Right renal cortex interstitium (tissue), 3 donors: ENCODE measurements at regions not wholly inside any gene's neighbourhood (a gene's known extent, or its start where the extent isn't known, plus 50 kb on each side); places are given as distances from the start of the nearest gene placed in this dataset.

Experiments used
- DNase-seq, 3 donors: peaks; one replicate each; pipeline ENCODE4 v3.0.0-alpha.2; 2013; ENCODE audit warnings: low read depth in 3 of 3, low spot score in 2 of 3

DNA sequence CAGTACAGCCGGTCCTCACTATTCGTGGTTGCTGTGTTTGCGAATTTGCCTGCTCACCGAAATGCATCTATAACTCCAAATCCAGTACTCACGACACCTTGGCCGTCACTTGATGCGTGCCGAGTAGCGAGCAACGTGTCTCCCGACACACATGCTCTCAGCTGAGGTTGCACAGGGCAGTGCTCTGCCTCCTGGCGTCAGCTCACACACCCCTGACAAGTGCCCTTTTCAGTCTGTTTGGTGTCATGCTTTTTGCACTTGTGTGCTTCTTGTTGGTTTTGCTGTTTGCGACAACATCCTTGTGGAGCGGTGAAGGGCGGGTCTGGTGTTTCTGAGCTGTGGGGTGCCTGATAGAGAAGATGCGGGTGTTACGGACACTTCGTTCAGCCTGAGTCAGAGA, 110.4 kb upstream of the RFLNA start:
- DNase-seq: no peak

DNA sequence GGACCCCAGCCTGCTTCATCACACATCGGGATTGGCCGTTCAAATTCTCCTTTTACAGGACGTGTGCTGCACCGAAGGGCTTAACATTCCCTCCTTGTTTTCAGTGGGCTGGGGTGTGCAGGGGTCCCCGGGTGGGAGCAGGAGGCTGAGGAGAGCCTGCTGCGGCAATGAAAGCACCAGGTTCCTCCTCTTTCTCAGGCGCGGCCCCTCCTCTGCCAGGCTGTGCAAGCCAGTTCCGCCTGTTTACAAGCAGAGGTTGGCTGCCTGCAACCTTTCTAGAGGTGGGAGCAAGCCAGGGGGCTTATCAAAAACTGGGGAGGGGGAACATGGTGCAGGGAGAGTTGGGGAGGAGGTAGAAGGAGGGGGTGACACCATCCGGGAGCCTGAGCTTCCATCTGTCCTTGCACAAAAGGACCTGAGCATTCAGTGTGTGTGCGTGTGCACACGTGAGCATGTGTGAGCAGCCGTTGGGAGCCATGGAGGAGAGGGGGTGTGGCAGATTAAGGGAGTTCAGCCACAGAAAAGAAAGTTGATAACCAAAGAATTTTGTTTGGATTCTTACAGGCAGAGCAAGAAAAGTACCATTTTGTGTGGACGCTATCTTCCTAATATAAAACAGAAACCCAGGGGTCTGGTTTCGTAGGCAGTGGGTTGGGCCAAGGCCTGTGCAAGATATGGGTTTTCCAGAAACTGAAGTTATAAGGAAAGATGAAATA, 108.8 kb upstream of the RFLNA start:
- no peak for DNase-seq

DNA sequence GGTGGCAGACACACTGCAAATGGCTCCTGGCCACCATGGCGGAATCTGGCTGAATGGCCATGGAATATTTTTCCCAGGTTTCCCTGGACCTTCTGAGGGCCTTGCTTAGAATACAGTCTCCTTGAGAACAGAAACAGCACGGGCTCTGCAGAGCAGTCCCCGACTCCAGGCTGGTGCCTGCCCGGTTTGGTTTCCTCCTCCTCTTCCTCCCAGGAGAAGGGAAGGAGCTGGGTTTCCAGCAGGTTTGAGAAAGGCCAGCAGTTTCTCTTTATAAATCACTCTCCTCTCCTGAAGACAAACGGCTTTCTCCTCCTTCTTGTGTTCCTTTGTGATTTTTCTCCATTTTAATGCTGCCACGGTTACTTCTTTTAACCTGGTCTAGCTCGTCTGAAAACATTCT, 106.8 kb upstream of the RFLNA start:
- DNase-seq: no peak

DNA sequence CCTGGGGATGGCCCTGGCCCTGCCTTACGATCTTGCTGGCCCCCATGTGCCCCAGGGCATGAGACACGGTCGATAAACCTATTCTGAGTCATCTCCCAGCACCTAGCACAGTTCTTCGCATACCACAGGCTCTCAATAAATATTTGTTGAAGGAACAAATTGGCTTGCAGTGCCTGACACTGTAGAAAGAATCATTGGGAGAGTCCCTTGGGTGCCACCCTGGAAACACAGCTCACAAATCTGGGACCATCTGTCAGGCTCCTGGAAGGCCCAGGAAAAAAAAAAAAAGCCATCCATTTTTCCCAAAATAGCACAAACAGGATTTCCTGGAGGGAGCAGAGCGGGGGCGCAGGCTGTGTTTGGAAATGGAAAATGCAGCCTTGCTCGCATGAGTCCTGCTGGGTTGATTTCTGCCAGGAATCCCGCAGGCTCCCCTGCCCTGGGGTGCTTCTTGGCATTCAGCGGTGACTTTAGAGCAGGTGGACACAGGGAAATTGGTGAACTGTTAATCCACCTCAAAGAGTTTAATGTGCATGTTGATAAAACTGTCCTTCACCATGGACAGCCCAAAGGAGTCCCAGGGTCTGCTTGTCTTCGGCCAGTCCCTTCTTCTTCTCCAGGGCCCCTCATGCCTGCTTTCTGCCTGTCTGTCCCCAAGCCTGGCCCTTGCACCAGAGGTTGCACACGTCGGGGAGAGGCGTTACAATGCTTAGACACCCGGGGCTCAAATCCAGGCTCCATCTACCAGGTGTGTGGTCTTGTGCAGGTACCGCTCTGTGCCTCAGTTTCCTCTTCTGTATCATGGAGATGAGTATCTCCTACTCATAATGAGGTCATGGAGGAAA, 106.1 kb upstream of the RFLNA start:
- DNase-seq: no peak

DNA sequence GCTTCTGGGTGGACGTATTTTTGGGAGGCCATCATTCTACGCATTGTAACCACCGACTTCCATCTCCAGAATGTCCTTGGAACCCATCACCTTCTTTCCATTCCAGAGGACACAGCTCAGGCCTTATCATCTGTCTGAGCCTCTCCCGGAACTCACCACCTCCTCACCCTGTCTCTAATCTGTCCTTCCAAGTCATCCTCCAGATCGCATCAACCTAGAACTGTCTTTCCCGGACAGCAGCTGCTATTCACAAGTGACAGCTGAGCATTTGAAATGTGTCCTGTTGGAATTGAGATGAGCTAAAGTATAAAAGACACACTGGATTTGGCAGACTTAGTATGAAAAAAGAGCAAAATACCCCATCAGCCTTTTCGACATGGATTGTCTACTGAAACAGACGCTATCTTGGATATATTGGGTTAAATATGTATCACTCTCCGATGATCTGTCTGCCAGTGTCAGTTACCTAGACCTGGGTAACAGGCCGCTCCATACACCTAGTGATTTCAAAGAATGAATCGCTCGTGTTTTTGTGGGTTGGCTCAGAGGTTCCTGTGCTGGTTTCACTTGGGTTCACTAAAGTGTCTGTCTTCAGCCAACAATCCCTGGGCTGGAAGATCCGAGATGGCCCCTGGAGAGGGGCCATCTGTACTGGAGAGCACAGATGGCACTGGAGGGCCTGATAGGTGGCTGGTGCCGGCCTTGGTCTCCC, 104.4 kb upstream of the RFLNA start:
- no peak for DNase-seq

DNA sequence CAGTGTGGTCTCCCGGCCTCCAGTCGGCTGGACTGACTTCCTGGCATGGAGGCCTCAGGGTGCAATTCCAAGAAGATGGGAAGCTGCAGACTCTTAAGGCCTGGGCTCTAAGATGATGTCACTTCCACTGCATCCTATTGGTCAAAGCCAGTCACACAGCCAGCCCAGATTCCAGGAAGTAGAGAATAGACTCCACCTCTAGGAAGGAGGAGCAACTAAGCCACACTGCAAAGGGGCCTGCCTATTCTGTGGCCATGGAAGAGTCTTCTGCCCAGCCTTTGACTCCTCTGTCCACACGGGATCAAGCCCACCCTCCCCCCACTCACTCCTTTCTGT, 103.9 kb upstream of the RFLNA start:
- no peak for DNase-seq

DNA sequence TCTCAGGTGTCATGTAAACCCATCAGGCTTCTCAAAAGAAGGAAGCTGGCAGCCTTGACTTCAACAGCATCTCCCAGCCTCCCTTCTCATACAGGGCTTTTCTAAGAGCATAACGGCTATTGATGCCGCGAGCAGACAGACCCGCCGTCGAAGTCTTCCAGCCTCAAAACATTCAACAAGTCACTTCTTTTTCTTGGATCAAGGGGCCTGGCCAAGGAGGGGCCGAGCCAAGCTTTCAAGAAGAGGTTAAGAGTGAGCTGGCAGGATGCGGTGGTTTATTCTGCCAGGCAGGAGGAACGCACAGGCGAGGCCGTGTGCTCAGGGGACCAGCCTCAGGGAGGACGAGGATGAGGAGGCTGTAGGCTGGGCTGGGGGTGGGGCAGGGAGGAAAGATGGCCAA, 102.9 kb upstream of the RFLNA start:
- no peak for DNase-seq

DNA sequence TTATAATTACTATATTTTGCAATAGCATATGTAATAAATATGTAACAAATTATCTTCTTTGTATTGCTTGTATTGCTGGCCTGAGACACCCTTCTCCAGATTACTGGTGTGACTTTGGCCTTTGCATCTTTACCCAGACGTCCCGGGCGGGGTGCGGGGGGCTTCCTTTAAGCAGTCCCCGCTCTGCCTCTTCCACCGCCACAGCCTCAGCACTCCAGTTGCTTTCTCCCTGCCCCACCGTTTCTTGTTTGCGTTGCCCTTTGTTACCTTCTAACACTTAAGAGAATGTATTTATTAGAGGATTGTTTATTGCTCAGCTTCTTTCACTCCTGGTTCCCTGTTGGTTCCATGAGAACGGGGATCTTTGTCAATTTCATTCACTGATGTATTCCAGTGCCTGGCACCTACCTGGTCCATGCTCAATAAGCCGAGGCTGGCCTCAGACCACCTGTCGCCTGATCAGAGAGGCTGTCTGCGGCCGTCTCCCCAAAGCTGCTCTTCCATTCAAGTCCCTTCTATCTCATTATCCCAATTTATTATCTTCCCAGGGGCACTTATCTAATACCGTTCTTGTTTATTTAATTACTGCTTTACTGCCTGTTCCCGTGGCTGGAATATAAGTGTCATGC, 100.5 kb upstream of the RFLNA start:
- DNase-seq: no peak

DNA sequence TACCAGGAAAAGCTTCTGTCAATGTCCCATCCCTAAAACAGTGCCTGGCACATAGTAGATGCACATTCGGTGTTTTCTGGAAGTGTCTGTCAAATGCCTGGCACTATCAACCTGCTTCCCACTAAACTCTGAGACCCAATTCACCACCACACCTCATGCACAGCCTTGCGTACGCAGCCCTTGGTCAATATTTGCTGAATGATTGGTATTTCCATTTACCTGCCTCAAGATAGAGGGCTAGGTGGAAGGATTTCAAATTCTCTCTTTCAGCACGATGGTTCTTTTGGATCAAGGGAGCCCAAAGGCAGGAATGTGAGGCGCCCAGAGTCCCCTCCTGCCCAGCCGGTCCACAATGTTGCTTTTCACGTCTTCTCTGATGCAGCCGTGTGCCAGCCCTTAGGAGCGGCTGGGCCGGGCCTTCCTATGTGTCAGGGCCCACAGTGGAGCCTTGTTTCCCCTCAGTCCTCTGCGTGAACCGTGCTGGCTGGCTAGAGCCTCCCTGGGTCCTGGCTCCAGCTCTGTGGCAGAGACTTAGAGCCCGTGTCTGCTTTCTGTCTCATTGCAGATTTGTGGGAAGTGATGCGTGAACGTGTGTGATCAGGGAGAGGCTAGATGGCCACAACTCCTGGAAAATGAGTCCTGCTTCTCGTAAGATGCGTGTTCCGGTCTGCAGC, 99.9 kb upstream of the RFLNA start:
- no peak for DNase-seq

DNA sequence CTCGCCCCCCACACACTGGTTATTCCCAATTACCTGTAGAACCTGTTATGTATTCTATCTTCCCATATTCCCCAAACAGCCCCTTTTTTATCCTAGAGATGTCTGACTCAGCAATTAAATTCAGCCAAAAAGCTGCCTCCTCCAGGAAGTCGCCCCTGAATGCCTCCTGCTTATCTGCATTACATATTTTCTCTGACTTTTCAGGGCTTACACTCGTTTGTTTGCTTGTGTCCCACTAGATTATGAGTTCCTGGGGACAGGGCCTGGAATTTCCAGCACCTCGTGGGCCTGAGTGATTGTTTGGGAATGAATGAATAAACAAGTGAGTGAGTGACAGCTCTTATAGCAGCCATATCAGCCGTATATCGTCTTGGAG, 99.3 kb upstream of the RFLNA start:
- DNase-seq: no peak

DNA sequence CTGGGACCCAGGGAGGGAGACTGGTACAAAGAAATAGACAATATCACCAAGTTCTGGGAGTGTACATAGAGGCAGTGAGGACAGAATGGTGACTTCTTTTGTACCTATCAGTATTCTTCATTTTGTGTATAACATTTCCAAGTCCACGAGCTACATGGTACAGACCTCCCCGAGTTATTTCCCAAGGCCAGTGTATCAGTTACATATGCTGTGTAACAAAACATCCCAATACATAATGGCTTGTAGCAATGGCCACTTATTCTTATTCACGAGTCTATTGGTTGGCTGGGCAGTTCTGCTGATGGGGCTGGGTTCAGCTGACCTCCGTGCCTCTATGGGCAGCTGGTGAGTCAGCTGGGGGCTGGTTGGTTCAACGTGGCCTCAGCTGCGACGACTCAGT, 98.7 kb upstream of the RFLNA start:
- DNase-seq: no peak

DNA sequence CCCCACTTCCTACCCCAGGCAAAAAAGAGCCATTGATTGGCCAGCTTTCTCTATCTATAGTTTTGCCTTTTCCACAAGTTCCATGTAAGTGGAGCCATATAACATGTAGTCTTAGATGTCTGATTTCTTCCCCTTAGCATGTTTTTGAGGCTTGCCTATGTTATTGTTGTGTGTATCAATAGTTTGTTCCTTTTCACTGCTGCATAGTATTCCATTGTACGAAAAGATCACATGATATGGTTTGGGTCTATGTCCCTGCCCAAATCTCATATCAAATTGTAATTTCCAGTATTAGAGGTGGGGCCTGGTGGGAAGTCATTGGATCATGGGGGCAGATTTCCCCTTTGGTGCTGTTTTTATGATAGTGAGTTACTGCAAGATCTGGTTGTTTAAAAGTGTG, 93.6 kb upstream of the RFLNA start:
- no peak for DNase-seq

DNA sequence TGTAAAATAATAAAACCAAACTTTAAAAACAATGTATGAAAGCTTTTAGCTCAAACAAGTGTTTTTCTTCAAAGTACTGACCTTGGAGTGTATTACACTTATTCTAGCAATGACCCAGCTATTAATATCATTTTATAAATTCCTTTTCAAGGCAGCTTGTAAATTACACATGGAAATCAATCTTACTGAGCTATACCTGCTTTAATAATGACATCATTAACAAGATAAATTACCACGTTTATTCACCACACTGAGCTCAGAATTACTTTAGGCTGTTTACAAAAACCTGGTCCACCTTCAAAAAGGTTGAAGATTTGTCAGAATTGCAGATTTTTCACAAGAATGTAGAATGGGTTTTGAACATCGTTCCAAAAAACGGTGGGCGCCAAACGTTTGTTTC, 91.7 kb upstream of the RFLNA start:
- DNase-seq: no peak

DNA sequence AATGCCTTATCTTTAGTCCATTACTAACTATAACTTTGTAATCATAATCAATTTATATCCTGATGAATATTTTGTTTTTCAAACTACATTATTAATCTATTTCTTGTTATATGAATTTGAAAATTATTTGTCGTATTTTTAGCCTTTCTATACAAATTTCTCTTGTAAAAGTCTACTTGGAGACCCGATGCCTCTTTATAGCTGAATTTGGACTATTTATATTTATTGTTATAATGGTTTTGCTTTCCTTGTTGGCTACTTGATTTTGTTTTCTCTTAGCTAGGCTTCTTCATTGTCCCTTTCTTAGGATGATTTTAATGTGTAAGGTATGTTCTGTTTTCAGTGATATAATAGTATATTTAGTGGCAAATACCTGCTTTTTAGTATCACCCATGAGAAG, 89.5 kb upstream of the RFLNA start:
- DNase-seq: no peak

DNA sequence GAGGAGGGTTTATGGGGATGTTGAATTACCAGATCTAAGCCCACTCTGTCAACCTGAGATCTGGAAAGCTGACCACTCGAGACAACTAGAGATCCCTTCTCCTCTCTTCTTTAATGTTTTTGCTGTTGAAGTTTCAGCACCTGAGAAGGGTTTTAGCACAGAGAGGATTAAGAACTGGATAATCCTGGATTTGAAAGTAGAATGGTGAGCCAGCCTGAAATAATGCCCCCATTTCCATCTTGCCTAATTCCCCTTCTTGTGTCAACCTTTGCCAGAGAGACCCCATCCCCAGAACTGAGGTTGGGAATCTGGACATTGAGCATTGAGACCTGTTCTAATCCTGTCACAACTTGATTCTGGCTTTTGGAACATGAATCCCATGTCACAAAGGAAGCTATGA, 87.8 kb upstream of the RFLNA start:
- DNase-seq: no peak

DNA sequence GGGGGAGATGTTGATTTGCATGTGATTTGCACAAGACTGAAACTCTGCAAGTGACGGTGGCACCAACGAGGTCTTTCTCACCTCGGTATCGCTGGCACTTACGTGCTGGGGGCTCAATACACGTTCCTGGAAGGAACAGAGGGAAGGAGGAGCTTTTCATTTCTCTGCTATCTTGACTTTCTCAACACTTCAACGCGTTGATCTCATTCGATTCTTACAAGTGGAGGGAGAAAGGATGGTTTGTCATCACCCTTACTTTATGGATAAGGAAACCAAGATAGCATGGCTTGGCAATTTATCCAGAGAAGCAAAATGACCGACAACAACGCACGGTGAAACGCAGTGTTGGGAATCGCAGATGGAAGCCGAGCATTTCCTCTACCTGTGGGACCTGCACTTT, 87.3 kb upstream of the RFLNA start:
- DNase-seq: no peak

DNA sequence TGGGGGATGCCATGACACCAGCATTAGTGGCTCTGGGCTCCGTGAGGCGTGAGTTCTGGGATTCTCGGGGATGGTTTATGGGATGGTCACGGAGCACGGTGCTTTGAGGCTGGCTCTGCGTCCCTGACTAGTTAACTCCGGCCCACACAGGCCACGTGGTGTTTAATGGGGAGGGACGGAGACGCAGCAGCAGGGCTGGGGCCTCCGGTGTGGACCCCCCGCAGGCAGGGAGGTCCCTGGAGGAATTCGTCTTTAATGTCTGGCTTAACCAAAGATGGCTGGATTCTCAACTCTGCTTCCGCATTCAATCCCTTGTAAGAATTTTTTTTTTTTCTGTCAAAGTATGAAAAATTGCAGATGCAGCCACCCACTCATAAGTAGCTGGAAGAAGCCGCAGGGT, 86.4 kb upstream of the RFLNA start:
- DNase-seq: no peak

DNA sequence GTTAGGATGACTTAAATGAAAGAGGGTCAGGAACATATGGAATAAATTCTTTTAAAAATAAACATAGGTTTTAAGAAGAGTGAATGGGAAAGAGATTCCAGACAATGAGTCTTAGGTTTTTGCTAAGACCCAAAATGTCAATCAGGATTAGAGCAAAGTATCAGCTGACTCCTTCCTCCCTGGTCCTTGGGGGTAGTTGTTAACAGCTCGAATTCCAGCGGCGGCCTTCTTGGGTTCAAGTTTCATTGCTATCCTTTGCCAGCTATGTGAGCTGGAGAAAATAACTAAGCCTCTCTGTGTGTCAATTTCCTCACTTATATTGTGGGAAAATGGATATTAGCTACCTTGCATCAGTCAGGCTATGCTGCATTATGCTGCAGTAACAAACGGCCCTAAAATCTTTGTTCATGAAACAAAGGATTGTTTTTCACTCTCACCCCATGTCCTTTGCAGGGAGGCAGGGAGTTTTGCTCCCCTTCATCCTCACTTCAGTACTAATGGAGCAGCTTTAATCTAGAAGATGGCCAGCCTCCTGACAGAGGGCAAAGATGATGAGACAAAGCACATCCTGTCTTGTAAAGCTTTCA, 83.8 kb upstream of the RFLNA start:
- DNase-seq: no peak

DNA sequence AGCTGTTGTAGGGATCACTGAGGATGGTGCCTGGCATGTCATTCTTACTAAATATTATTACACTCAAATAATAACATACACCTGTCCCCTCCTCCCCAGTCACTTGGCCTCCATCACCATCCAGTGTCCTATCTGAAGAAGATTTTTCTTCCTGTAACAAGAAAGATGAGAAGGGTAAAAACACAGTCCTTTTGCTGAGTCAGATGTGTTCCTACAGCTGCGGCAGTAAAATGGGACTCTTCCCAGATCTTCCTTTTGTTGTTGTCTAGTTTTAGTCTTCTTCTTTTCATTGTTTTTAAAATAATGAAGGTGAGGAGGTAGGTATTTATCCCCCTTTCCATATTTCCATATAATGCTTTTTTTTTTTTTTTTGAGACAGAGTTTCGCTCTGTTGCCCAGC, 83.1 kb upstream of the RFLNA start:
- no peak for DNase-seq

DNA sequence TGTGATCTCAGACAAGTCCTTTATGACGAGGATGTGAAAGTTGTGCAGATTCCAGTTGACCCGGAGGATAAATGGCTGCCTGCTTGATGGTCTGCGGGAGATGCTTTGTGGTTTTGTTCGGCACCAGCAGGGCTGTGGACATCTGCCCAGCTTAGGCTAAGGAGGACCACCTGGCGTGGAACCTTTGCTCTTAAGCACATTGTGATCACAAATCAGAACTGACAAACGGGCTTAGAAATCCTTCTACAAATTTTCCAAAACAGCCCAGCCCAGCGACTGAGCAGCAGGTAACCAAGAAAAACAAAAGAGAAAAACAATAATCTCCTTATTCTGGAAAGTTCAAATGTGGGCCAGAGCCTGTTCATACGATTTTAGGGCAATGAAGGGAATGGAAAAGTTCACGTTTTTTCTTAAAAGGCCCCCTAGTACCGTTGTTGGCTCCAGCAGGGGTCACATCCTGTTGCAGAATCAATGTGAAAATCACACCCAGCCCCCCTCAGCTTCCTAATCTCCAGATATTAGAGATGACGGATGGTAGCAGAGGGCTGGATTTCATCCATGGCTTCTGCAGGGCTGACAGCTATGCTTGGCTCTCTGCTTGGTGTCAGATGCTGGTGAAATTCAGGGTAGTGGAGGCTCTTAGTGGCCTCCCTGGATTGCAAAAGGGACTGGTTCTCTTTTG, 81.1 kb upstream of the RFLNA start:
- no peak for DNase-seq
